ENCODE measurements at regions not wholly inside any gene's neighbourhood (a gene's known extent, or its start where the extent isn't known, plus 50 kb on each side); places are given as distances from the start of the nearest gene placed in this dataset.

GRCh38 chr10:64332551-64332950, 811.4 kb downstream of the REEP3 start:
- Histone ChIP-seq H3K36me3 (ENCODE audit: control insufficient read depth, insufficient read depth, low read length) (no peaks in the 10 kb centered on the region), H3K4me3 (ENCODE audit: low read depth, low read length) (no peak overlapping the region), H3K27me3 (ENCODE audit: control insufficient read depth, insufficient read depth, low read length) (no peaks in the 10 kb centered on the region)
- TF ChIP-seq, protein P1, sequence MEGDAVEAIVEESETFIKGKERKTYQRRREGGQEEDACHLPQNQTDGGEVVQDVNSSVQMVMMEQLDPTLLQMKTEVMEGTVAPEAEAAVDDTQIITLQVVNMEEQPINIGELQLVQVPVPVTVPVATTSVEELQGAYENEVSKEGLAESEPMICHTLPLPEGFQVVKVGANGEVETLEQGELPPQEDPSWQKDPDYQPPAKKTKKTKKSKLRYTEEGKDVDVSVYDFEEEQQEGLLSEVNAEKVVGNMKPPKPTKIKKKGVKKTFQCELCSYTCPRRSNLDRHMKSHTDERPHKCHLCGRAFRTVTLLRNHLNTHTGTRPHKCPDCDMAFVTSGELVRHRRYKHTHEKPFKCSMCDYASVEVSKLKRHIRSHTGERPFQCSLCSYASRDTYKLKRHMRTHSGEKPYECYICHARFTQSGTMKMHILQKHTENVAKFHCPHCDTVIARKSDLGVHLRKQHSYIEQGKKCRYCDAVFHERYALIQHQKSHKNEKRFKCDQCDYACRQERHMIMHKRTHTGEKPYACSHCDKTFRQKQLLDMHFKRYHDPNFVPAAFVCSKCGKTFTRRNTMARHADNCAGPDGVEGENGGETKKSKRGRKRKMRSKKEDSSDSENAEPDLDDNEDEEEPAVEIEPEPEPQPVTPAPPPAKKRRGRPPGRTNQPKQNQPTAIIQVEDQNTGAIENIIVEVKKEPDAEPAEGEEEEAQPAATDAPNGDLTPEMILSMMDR (IDR thresholded peaks at IDR 0.05; ENCODE audit: insufficient read depth, low read length, severe bottlenecking), result no peak
- DNase-seq (ENCODE audit: low read depth) (no peak), FAIRE-seq (no peak)

DNA sequence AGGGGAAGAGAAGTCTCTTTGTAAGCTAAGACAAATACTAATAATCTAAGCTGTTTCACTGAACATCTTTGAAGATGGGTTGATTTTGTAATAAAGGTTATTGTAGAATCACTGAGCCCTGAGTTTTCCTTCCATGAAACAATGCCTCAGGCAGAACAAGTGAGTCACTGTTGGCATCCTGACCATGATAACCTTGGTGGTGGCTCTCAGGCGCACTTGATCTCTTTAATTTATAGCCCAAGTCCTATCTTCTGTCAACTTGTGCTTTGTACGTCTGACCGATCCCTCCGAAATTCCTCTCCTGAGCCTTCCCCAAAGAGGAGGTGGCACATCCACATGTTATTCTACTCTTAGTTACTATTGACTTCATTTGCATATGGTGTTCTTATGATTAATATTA, 812.9 kb downstream of the REEP3 start:
- Histone ChIP-seq H3K36me3 (ENCODE audit: control insufficient read depth, insufficient read depth, low read length) (no peaks in the 10 kb centered on the region), H3K4me3 (ENCODE audit: low read depth, low read length) (no peak overlapping the region)

GRCh38 chr10:64344211-64344610, 823.0 kb downstream of the REEP3 start:
- DNase-seq (ENCODE audit: low read depth) (no peak), FAIRE-seq (no peak)
- no peaks in the 10 kb centered on the region for H3K27me3 ChIP-seq (ENCODE audit: control insufficient read depth, insufficient read depth, low read length)
- TF ChIP-seq, protein P1 (IDR thresholded peaks at IDR 0.05; ENCODE audit: insufficient read depth, low read length, severe bottlenecking), result no peak
- H3K36me3 ChIP-seq (ENCODE audit: control insufficient read depth, insufficient read depth, low read length), result no peaks in the 10 kb centered on the region
- no peak overlapping the region for H3K4me3 ChIP-seq (ENCODE audit: low read depth, low read length)

More for the DNA sequence above, 812.9 kb downstream of the REEP3 start:
- FAIRE-seq (no peak), DNase-seq (ENCODE audit: low read depth) (no peak)
- TF ChIP-seq, protein P1 (IDR thresholded peaks at IDR 0.05; ENCODE audit: insufficient read depth, low read length, severe bottlenecking), result no peak
- H3K27me3 ChIP-seq (ENCODE audit: control insufficient read depth, insufficient read depth, low read length), result no peaks in the 10 kb centered on the region

- H3K27me3 ChIP-seq (ENCODE audit: control insufficient read depth, insufficient read depth, low read length), result no peaks in the 10 kb centered on the region
- TF ChIP-seq, protein P1 (IDR thresholded peaks at IDR 0.05; ENCODE audit: insufficient read depth, low read length, severe bottlenecking), result no peak
- FAIRE-seq, result no peak
- H3K36me3 ChIP-seq (ENCODE audit: control insufficient read depth, insufficient read depth, low read length), result no peaks in the 10 kb centered on the region
- DNase-seq (ENCODE audit: low read depth), result no peak
- H3K4me3 ChIP-seq (ENCODE audit: low read depth, low read length), result no peak overlapping the region
Observed at GRCh38 chr10:64345856-64346255, 824.7 kb downstream of the REEP3 start.

DNA sequence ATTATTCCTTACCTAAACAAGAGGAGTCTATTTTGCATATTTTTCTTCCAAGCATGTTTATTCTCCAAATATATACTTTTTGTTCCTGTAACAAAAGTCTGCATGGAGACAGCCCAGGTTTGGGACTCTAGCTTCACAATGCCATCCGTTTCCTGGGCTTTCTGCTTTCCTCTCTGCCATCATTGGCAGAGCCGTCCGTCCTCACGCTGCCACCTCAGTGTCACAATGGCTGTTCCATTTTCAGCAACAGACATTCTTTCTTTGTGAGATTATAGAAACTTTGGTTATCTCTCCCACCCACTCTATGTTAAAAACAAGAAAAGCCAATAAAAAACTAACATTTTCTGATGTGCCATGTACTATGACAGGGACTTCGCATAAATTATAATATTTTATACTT, 825.2 kb downstream of the REEP3 start:
- FAIRE-seq (no peak), DNase-seq (ENCODE audit: low read depth) (no peak)
- TF ChIP-seq, protein P1 (IDR thresholded peaks at IDR 0.05; ENCODE audit: insufficient read depth, low read length, severe bottlenecking), result no peak
- Histone ChIP-seq H3K36me3 (ENCODE audit: control insufficient read depth, insufficient read depth, low read length) (no peaks in the 10 kb centered on the region), H3K4me3 (ENCODE audit: low read depth, low read length) (no peak overlapping the region), H3K27me3 (ENCODE audit: control insufficient read depth, insufficient read depth, low read length) (no peaks in the 10 kb centered on the region)

DNA sequence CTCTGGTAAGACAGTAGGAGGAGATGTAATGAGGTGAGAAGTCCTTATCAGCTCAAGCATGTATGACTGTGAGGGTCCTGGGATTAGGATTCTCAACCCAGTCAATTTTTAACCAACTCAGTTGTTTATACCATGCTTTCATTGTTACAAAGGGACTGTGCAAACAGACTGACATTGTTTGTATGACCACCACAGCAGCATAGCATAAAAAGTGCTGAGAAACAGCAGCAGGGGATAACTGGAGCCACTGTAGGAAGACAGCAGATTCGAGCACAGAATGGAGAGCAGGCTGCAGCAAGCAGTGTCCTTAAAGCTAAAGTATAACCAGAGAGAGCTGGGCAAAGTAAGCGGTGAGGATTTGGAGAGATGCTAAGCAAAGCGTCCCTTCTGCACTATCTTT, 829.5 kb downstream of the REEP3 start:
- no peak overlapping the region for H3K4me3 ChIP-seq (ENCODE audit: low read depth, low read length)
- no peaks in the 10 kb centered on the region for H3K36me3 ChIP-seq (ENCODE audit: control insufficient read depth, insufficient read depth, low read length)
- DNase-seq (ENCODE audit: low read depth) (no peak), FAIRE-seq (no peak)
- TF ChIP-seq, protein P1 (IDR thresholded peaks at IDR 0.05; ENCODE audit: insufficient read depth, low read length, severe bottlenecking), result no peak
- H3K27me3 ChIP-seq (ENCODE audit: control insufficient read depth, insufficient read depth, low read length), result no peaks in the 10 kb centered on the region

Data from bronchial epithelial cell (primary cell).